CD4-positive, alpha-beta T cell (primary cell): ENCODE measurements at regions not wholly inside any gene's neighbourhood (a gene's known extent, or its start where the extent isn't known, plus 50 kb on each side); places are given as distances from the start of the nearest gene placed in this dataset.

ENCODE experiments used
- ATAC-seq: fragments of 200-7000 bp; cut with Tn5 transposase; one replicate; pipeline ENCODE4 v1.10.0; 2022; ENCODE audit warnings: mild to moderate bottlenecking; ENCODE audit not compliant: poor library complexity
- CTCF ChIA-PET: fragments of 350-600 bp; sonication (Branson Sonifier 250); formaldehyde crosslinking; loops from one replicate; lab custom pipeline; 2021; ENCODE audit warnings: antibody characterized with exemption, inconsistent platforms; lab: Charles Lee
- POLR2A ChIA-PET: fragments of 350-600 bp; sonication (Branson Sonifier 250); formaldehyde crosslinking; loops from one replicate; lab custom pipeline; 2021; ENCODE audit warnings: antibody characterized with exemption, inconsistent platforms; lab: Charles Lee
- DNase-seq, 14 experiments: peaks; one replicate each; pipeline ENCODE4 v3.0.0-alpha.2; 2013 to 2020; ENCODE audit warnings: mixed read lengths in 2 of 14
- H3K27ac ChIP-seq, 2 donors: one replicate each; pipeline versions ENCODE4 v1.5.1 to v1.7.0; 2013; ENCODE audit warnings: low read length in 2 of 2, low read depth in 1 of 2, mild to moderate bottlenecking in 1 of 2
- H3K27me3 ChIP-seq, 2 experiments: 1 replicate in 1 of 2; 2 replicates in 1 of 2; pipeline versions ENCODE4 v1.6.1 to v1.7.0; 2013; ENCODE audit warnings: low read length in 2 of 2, control low read depth in 1 of 2, mild to moderate bottlenecking in 1 of 2, moderate library complexity in 1 of 2; ENCODE audit not compliant: insufficient read depth in 2 of 2, control insufficient read depth in 1 of 2
- H3K36me3 ChIP-seq: one replicate; pipeline ENCODE4 v1.6.1; 2013; ENCODE audit warnings: low read length, control low read depth; ENCODE audit not compliant: insufficient read depth
- H3K4me1 ChIP-seq: one replicate; pipeline ENCODE4 v1.6.1; 2013; ENCODE audit warnings: low read length, control low read depth; ENCODE audit not compliant: insufficient read depth
- H3K4me3 ChIP-seq: one replicate; pipeline ENCODE4 v1.5.1; 2013; ENCODE audit warnings: mild to moderate bottlenecking, low read length, moderate library complexity
- H3K9me3 ChIP-seq, 2 experiments: 1 replicate in 1 of 2; 2 replicates in 1 of 2; pipeline versions ENCODE4 v1.6.1 to v1.7.0; 2013; ENCODE audit warnings: low read length in 2 of 2, mild to moderate bottlenecking in 2 of 2, control low read depth in 1 of 2, moderate library complexity in 1 of 2; ENCODE audit not compliant: control insufficient read depth in 1 of 2, insufficient read depth in 1 of 2
- H3K27ac Mint-ChIP-seq: one replicate; pipeline ENCODE4 v1.8.0; 2020; ENCODE audit warnings: mixed read lengths
- H3K27me3 Mint-ChIP-seq: one replicate; pipeline ENCODE4 v1.8.0; 2021; ENCODE audit warnings: mixed read lengths
- H3K36me3 Mint-ChIP-seq: one replicate; pipeline ENCODE4 v1.8.0; 2021; ENCODE audit warnings: low read depth, mixed read lengths
- H3K4me1 Mint-ChIP-seq: one replicate; pipeline ENCODE4 v1.8.0; 2021; ENCODE audit warnings: low read depth, mixed read lengths
- H3K4me3 Mint-ChIP-seq: one replicate; pipeline ENCODE4 v1.8.0; 2020; ENCODE audit warnings: mild to moderate bottlenecking, mixed read lengths
- H3K9me3 Mint-ChIP-seq: one replicate; pipeline ENCODE4 v1.8.0; 2020; ENCODE audit warnings: mixed read lengths
- CTCF ChIP-seq: fragments of 200-600 bp; IDR thresholded peaks from one replicate; pipeline ENCODE4 v1.8.0; 2022; ENCODE audit warnings: antibody characterized with exemption, mild to moderate bottlenecking
- intact Hi-C, 2 experiments: fragments of 100-400 bp; cut with DNase I in 1 of 2; cut with micrococcal nuclease in 1 of 2; formaldehyde crosslinking; loops; one replicate each; pipeline versions ENCODE4 v1.15.1 to v1.9.0; 2023 to 2025; cut with DNase I, micrococcal nuclease

- peak overlapping the region; percentile 25 for H3K4me3 Mint-ChIP-seq
- Histone ChIP-seq H3K27ac (no peak overlapping the region), H3K9me3 (peaks cover 0 to 16% of the 10 kb centered on the region in 2 experiments), H3K4me1 (peaks cover 11% of the 10 kb centered on the region), H3K4me3 (no peak overlapping the region), H3K36me3 (no peaks in the 10 kb centered on the region), H3K27me3 (peaks cover 3 to 4% of the 10 kb centered on the region in 2 experiments)
- intact Hi-C loops, result loop anchor here in 1 of 2 experiments (10.0 kb wide), 2 partner anchors 77 to 127 kb away; no protein-coding TSS in a partner anchor
- H3K27me3 Mint-ChIP-seq, result peaks cover 4% of the 10 kb centered on the region
- CTCF ChIA-PET, result interaction anchor here (0.7 kb wide), 1 partner anchor 11 kb away, joined by 3 read pairs; no protein-coding TSS in a partner anchor
- ATAC-seq (peak; percentile 50), DNase-seq (no peak)
- peak overlapping the region; percentile 70 for H3K27ac Mint-ChIP-seq
- no peak for TF ChIP-seq CTCF
- POLR2A ChIA-PET, result interaction anchor here (0.6 to 1.0 kb wide), 4 partner anchors 10 to 203 kb away, joined by 3 to 5 read pairs (median 4); no protein-coding TSS in a partner anchor
- H3K9me3 Mint-ChIP-seq, result peaks cover 2% of the 10 kb centered on the region
- peaks cover 15% of the 10 kb centered on the region for H3K36me3 Mint-ChIP-seq
- H3K4me1 Mint-ChIP-seq, result peaks cover 25% of the 10 kb centered on the region
Observed at GRCh38 chr21:35428001-35428320, 378.9 kb upstream of the RUNX1 start.

- Histone ChIP-seq H3K9me3 (peaks cover 2 to 11% of the 10 kb centered on the region in 2 experiments), H3K4me3 (no peak overlapping the region), H3K36me3 (no peaks in the 10 kb centered on the region), H3K27ac (no peak overlapping the region), H3K4me1 (peaks cover 11% of the 10 kb centered on the region), H3K27me3 (peaks cover 3 to 4% of the 10 kb centered on the region in 2 experiments)
- intact Hi-C loops, result loop anchor here in 1 of 2 experiments (10.0 kb wide), 2 partner anchors 77 to 127 kb away; no protein-coding TSS in a partner anchor
- CTCF ChIA-PET, result interaction anchor here (1.0 kb wide), 1 partner anchor 27 kb away, joined by 3 read pairs; no protein-coding TSS in a partner anchor
- peaks cover 25% of the 10 kb centered on the region for H3K4me1 Mint-ChIP-seq
- ATAC-seq, result no peak
- POLR2A ChIA-PET, result interaction anchor here (0.8 to 1.0 kb wide), 2 partner anchors 13 to 76 kb away, joined by 3 to 5 read pairs; no protein-coding TSS in a partner anchor
- peaks cover 4% of the 10 kb centered on the region for H3K27me3 Mint-ChIP-seq
- H3K9me3 Mint-ChIP-seq, result peaks cover 3% of the 10 kb centered on the region
- TF ChIP-seq CTCF, result no peak
- H3K4me3 Mint-ChIP-seq, result no peak overlapping the region
- no peak for DNase-seq
- peak overlapping the region; percentile 70 for H3K27ac Mint-ChIP-seq
- peaks cover 10% of the 10 kb centered on the region for H3K36me3 Mint-ChIP-seq
Observed at GRCh38 chr21:35427320-35428000, 378.4 kb upstream of the RUNX1 start.

GRCh38 chr21:35426897-35427296 lies 377.8 kb upstream of the RUNX1 start:
- POLR2A ChIA-PET, result interaction anchor here (0.8 kb wide), 1 partner anchor 13 kb away, joined by 3 read pairs; no protein-coding TSS in a partner anchor
- intact Hi-C loops, result loop anchor here in 1 of 2 experiments (10.0 kb wide), 2 partner anchors 78 to 128 kb away; no protein-coding TSS in a partner anchor
- DNase-seq (no peak), ATAC-seq (no peak)
- H3K27ac Mint-ChIP-seq, result no peak overlapping the region
- no peak overlapping the region for H3K4me3 Mint-ChIP-seq
- CTCF ChIA-PET, result interaction anchor here (0.6 to 1.0 kb wide), 2 partner anchors 26 to 203 kb away, joined by 3 read pairs; no protein-coding TSS in a partner anchor
- H3K9me3 ChIP-seq, result peaks cover 5 to 11% of the 10 kb centered on the region in 2 experiments
- no peaks in the 10 kb centered on the region for H3K36me3 ChIP-seq
- TF ChIP-seq CTCF, result no peak
- peaks cover 9% of the 10 kb centered on the region for H3K36me3 Mint-ChIP-seq
- H3K4me1 ChIP-seq, result peaks cover 11% of the 10 kb centered on the region
- H3K4me1 Mint-ChIP-seq, result peaks cover 25% of the 10 kb centered on the region
- peaks cover 3 to 4% of the 10 kb centered on the region in 2 experiments for H3K27me3 ChIP-seq
- H3K27ac ChIP-seq, result no peak overlapping the region
- no peak overlapping the region for H3K4me3 ChIP-seq
- peaks cover 3% of the 10 kb centered on the region for H3K9me3 Mint-ChIP-seq
- peaks cover 4% of the 10 kb centered on the region for H3K27me3 Mint-ChIP-seq
